ENCODE measurements at regions not wholly inside any gene's neighbourhood (a gene's known extent, or its start where the extent isn't known, plus 50 kb on each side); places are given as distances from the start of the nearest gene placed in this dataset.

- TF ChIP-seq, protein P1, sequence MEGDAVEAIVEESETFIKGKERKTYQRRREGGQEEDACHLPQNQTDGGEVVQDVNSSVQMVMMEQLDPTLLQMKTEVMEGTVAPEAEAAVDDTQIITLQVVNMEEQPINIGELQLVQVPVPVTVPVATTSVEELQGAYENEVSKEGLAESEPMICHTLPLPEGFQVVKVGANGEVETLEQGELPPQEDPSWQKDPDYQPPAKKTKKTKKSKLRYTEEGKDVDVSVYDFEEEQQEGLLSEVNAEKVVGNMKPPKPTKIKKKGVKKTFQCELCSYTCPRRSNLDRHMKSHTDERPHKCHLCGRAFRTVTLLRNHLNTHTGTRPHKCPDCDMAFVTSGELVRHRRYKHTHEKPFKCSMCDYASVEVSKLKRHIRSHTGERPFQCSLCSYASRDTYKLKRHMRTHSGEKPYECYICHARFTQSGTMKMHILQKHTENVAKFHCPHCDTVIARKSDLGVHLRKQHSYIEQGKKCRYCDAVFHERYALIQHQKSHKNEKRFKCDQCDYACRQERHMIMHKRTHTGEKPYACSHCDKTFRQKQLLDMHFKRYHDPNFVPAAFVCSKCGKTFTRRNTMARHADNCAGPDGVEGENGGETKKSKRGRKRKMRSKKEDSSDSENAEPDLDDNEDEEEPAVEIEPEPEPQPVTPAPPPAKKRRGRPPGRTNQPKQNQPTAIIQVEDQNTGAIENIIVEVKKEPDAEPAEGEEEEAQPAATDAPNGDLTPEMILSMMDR (IDR thresholded peaks at IDR 0.05; ENCODE audit: extremely low read depth in 1 of 2, insufficient read depth in 1 of 2, low read depth in 1 of 2, low read length in 2 of 2), result no peak
- TF ChIP-seq EZH2 (IDR thresholded peaks at IDR 0.05; ENCODE audit: borderline replicate concordance, low read depth, low read length, severe bottlenecking) (no peak), POLR2A (IDR thresholded peaks at IDR 0.05; ENCODE audit: low read depth, low read length) (no peak), JUN (IDR thresholded peaks at IDR 0.05; ENCODE audit: borderline replicate concordance, insufficient read depth, insufficient read length, low read depth) (no peak), FOS (IDR thresholded peaks at IDR 0.05; ENCODE audit: borderline replicate concordance, insufficient read depth, low read length) (no peak), MYC (IDR thresholded peaks at IDR 0.05; ENCODE audit: low read depth, low read length) (no peak), POLR2AphosphoS5 (IDR thresholded peaks at IDR 0.05; ENCODE audit: insufficient read depth, low read depth, low read length) (no peak), MAX (IDR thresholded peaks at IDR 0.05; ENCODE audit: insufficient read depth, insufficient read length) (no peak)
Observed at GRCh38 chr9:13568841-13569601, 289.5 kb upstream of the MPDZ start.

All from endothelial cell of umbilical vein (primary cell).